Activated CD4-positive, alpha-beta T cell treated with anti-CD3 and anti-CD28 coated beads, Interleukin-2, amount 50 U/mL, for 16 hours (primary cell): ENCODE measurements at regions not wholly inside any gene's neighbourhood (a gene's known extent, or its start where the extent isn't known, plus 50 kb on each side); places are given as distances from the start of the nearest gene placed in this dataset.

Experiments
- DNase-seq: peaks from one replicate; pipeline ENCODE4 v3.0.0-alpha.2; 2020

DNA sequence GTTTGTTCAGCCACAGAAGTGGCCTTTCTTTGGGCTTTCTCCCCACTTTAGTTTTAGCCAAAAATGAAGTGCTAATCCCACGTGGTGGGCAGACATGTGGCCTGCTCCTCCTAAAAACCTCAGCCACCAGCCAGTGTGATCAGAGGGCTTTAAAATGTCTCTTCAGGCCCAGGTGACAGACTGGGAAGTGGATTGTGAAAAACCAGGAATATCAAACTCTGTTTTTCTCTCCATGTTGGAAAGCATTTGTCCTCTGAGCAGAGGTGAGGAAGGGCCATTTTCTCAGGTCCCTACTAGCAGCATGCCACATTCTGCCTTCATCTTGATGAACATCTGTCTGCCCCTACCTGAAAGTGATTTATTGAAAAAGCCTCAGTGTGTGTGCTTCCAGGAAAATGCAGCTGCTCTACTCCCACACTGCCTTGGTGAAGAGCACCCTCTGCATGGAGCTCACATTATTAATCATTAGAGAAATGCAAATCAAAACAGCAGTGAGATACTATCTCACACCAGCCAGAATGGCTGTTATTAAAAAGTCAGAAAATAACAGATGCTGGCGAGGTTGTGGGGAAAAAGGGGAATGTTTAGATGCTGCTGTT lies 181.2 kb upstream of the DMAC1 start:
- DNase-seq: peak; percentile 31

GRCh38 chr9:7980041-7980440 lies 180.5 kb upstream of the DMAC1 start:
- no peak for DNase-seq

DNA sequence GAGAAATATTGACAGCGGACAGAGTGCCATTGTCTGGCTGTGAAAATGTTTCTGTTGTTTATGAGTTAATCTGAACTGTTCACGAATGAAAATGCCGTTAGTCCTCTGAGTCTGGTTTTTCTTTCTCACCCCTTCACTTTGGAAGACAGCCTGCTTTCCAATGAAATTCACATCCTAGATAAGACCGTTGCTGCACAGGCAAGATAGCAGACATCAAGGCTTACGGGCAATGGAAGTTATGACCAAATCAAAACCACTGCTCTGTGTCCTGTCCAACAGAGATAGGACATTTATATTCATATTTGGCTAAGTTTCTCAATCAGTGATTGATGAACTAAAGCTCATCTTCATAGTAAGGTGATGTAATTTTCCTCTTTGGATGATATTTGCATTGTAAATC lies 180.0 kb upstream of the DMAC1 start:
- DNase-seq: no peak

GRCh38 chr9:7977586-7977985 lies 178.0 kb upstream of the DMAC1 start:
- peak; percentile 41 for DNase-seq

- no peak for DNase-seq
Measured at GRCh38 chr9:7976856-7977255, 177.3 kb upstream of the DMAC1 start.

DNA sequence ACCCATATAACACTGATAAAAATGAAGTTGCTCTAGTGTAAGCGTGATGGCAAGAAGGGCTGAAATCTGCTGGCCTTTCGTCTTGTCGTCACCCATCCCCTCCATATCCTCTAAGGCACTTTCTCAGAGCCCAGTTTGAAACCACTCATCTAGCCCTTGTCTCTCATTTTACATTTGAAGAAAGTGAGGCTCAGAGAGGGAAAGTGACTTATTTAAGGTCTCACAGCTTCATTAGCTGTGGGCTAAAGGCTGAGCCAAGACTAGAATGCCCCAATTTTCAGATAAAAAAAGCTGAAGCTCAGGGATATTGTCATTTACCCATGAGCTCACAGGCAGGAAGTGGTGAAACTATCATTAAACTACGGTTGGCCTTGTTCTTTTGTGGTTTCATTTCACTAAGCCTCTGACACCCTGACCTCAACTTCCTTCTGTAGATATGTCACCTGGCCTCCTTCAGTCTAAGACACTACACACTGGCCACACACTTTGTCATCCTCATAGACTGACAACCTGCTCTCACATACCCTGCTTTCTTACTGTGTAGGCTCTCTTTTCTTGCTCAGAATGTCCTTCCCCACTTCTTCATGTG lies 176.7 kb upstream of the DMAC1 start:
- peak; percentile 93 for DNase-seq

GRCh38 chr9:7975336-7975735 lies 175.8 kb upstream of the DMAC1 start:
- DNase-seq: no peak

DNA sequence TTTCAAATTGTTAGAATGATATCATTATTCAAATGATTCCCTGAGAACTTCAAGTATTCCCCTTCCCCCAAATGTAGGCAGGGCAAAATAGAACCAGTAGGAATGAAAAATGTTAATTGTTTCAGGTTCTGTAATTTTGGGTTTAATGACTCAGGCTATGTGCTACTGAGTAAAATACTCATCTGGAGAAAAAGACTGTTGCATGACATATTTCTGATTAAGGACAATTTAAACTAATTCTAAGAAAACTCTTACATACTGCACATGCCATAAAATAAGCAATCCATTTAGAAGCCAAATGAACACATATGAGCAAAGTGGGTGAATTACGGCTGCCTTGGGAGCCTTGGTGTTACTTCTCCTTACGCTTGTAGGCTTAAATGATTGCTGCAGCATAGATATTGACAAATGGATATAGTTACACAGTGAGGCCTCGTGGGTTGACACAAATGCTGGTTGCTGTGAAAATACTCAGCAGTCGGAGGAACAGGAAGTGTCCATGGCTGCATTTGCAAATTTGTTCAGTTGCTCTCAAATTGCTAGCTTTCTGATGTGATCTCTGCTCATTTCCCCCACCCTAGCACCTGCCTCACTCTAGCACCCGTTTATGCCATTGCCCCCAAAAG lies 174.9 kb upstream of the DMAC1 start:
- peak; percentile 49 for DNase-seq

DNA sequence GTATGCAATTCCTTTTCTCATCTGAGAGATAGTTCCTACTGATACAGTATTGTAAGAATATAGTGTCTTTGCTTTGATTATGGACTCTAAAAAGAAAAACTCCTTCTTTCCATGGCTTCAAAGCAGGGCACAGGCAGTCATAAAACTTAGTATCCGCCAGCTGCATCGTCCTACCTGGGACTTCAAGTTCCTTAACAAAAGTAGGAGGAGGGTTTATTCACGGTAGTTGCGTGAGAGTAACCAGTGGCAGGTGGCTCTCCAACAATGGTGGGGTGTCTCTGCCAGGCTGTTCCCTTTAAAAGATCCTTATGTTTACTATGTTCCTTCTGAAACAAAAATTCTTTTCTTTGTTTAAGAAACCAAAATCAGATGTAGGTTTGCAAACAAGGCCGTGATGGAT lies 173.5 kb upstream of the DMAC1 start:
- DNase-seq: no peak

GRCh38 chr9:7970681-7971330 lies 171.2 kb upstream of the DMAC1 start:
- no peak for DNase-seq

GRCh38 chr9:7968687-7969086 lies 169.1 kb upstream of the DMAC1 start:
- DNase-seq: no peak

DNA sequence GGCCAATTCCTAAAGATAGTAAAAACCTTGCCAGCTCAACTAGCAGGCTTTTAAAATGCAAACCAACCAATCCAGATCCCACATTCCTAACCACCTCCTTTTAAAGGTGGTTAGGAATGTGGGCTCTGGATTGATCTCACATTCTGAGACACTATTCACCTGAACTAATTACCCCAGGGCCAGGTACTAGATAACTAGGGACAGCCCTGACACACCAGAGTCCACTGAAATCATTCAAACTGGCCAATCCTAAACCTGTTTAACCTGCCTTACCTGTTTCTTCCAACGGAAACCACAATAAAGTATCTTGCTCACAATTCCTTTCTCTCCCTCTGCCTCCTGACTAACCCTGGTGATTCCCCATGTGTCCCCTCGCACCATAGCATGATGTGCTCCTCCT lies 168.3 kb upstream of the DMAC1 start:
- DNase-seq: no peak

DNA sequence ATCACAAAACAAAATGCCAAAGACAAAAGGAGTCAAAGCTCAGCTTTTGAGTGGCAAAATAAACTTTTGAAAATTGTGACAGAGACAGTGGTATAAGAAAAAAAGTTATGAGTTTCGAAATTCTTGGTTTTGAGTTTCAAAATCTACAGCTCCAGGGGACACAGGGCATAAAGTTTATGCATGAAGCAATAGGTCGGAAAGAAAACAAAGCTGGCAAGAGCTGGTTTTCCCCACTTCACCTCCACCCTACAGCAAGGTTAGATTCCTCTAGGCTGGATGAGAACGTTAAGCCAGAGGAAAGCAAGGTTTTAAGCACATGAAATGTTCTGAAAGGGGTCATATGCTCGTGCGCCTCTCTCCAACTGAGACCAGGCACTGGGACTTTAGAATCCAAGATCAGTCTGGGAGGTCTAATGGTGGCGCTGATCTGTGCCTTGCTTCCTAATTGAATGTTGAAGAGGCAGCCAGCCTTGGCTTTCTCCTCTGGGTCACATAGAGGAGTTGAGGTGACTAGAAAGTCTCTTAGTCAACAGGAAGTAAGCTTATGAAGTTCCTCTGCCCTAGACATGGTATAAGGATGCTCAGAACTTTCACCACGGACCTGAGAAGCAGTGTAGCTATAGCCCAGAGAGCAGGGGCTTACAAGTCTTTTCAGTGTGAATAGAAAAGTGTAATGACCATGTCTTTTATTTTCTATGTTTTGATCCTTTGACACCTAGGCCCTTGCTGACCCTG lies 167.7 kb upstream of the DMAC1 start:
- no peak for DNase-seq

- DNase-seq: no peak
Measured at GRCh38 chr9:7965063-7965462, 165.5 kb upstream of the DMAC1 start.

DNA sequence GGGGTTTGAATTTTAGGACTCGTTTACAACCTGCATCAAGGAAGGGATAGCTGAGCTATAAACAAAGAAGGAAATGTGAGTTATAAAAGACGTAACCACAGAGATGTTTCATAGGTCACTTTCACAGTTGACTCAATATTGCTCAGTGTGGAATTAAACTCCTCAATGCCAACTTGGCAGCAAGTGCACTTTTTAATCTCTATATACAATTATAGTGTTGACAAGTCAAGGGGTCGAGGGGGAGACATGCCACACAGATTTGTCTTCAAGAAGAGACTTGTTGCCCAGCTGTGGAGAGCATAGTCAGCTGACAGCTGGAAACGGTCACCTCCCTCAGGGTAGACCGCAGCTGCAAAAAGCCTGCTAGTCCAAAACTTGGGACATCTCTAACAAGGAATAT lies 163.4 kb upstream of the DMAC1 start:
- no peak for DNase-seq

- no peak for DNase-seq
Measured at GRCh38 chr9:7961076-7961475, 161.5 kb upstream of the DMAC1 start.

DNA sequence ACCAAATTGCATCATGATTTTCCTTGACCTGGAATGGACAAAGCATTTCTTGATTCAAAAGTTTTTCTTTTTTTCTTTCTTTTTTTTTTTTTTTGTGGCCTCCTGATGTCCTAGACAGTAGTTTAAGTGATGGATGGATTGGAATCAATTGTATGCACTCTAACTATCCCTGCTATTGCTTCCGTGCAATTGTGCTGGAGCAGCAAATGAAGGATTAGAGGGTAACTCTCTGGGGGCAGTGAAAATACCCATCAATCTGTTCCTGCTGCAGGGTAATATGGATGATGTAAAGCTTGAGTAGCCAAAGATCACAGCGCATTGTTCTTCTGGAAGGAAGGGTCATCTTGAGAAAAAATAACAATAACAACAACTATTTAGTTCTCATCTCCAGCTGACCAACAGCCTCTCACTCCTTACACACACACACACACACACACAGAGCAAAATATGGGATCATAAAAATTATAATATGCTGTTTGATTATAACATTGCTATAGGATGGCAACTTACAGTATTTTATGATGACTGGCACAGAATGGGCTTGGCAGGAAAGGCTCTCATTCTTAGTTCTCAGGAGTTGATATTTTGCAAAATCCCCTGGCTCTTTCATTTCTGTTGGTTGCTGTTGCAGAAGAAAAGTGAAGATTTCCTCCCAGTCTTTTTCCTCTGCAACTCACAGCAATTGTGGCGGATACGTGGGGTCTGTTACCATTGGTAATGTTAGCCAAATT lies 160.9 kb upstream of the DMAC1 start:
- DNase-seq: no peak

- no peak for DNase-seq
Measured at GRCh38 chr9:7957803-7958202, 158.2 kb upstream of the DMAC1 start.

DNA sequence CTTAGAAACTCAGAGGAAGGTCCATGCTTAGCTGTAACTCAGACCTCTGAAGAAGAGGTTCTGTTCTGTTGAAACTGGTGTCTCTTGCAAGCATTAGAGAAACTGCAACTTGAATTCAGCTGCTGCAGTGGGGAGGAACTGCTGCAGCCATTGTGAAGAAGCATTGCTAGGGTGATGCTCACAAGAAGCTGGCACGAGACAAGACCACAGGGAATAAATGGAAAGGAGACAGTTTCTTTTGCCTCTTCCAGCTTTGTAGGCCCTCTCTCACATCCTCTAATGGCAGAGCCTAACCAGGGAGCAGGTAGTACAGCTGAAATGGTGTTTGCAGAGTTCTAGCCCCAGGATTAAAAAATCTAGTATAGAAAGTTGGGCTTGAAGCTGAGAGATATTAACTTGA lies 148.0 kb upstream of the DMAC1 start:
- no peak for DNase-seq

GRCh38 chr9:7946458-7946857 lies 146.9 kb upstream of the DMAC1 start:
- no peak for DNase-seq

DNA sequence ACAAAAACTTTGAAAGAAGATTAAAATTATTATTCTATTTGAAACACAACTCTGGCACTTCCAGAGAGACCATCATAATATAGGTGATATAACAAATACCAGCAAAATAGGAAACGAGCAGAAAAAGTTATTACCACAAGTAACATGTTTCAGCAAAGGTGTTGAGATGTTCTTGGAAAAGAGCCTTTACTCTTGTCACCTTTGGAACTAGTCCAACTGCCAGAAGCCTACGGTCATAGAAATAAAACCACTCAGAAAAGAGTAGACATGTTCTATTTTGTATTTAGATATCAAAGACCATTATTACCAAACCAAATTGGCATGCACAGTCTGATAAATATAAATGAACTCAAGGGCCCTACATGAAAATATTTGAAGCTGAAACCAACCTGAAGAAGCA lies 145.0 kb upstream of the DMAC1 start:
- no peak for DNase-seq

- no peak for DNase-seq
Measured at GRCh38 chr9:7937761-7938491, 138.3 kb upstream of the DMAC1 start.
